AG04450 (cell line): ENCODE measurements at regions not wholly inside any gene's neighbourhood (a gene's known extent, or its start where the extent isn't known, plus 50 kb on each side); places are given as distances from the start of the nearest gene placed in this dataset.

ENCODE experiments used
- CTCF ChIA-PET: fragments of 300-600, 350-600 bp; formaldehyde crosslinking; extraction: SDS; loops from one replicate; lab custom pipeline; 2022; ENCODE audit warnings: antibody characterized with exemption, inconsistent platforms; lab: Charles Lee
- POLR2A ChIA-PET: fragments of 350-600 bp; formaldehyde crosslinking; extraction: SDS; loops from one replicate; lab custom pipeline; 2021; ENCODE audit warnings: antibody characterized with exemption, inconsistent platforms; lab: Yijun Ruan, JAX
- DNase-seq: peaks from one replicate; pipeline ENCODE4 v3.0.0-alpha.2; 2011; ENCODE audit warnings: low read depth, low spot score
- H3K27ac ChIP-seq: one replicate; pipeline ENCODE4 v1.5.1; 2012; ENCODE audit warnings: low read depth, low read length, control low read depth
- H3K27me3 ChIP-seq: one replicate; pipeline ENCODE4 v1.6.0; 2012; ENCODE audit warnings: low read length; ENCODE audit not compliant: control insufficient read depth, insufficient read depth
- H3K4me3 ChIP-seq: 2 replicates; pipeline ENCODE4 v1.5.1; 2011; ENCODE audit warnings: mild to moderate bottlenecking, low read depth, low read length, control low read depth
- H3K9me3 ChIP-seq: 2 replicates; pipeline ENCODE4 v1.5.1; 2012; ENCODE audit warnings: low read length; ENCODE audit not compliant: control insufficient read depth, insufficient read depth
- TF ChIP-seq, protein P1 (sequence below): IDR thresholded peaks from 2 replicates; pipeline ENCODE4 v1.5.1; 2011; ENCODE audit warnings: low read depth, low read length, control low read depth, inconsistent platforms

DNA sequence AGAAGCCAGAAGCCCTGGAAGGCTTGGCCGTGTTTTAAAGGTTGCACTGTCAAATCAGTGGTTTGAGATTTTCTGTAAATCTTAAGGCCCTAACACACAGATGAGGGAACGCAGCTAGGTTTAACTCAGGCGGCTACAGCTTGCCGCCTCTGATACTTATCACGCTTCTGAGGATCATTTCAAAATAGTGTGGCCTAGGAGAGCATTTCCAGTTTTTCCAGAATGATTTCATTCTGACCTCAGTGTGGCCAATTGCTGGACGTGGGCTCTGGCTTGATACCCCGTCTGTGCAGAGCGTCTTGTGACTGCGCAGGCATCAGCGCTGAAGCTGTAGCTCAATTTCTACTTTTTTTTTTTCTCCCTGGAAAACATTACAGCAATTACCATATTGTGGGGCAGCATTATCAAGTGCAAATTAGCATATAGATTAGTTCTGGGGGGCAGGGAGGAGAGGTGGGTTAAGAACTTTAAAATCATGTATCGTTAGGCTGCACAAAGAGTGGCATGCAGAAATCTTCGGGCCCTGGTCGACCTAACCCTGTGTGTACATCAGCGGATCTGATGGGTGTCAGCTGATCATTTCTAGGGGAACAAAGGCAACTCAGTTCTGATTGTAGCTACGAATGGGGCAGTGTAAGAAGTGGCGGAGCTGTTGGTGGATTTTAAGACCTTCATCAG lies 105.0 kb upstream of the EEF1E1 start:
- H3K27ac ChIP-seq: no peak overlapping the region
- no peak for DNase-seq
- no peaks in the 10 kb centered on the region for H3K27me3 ChIP-seq
- TF ChIP-seq, protein P1, sequence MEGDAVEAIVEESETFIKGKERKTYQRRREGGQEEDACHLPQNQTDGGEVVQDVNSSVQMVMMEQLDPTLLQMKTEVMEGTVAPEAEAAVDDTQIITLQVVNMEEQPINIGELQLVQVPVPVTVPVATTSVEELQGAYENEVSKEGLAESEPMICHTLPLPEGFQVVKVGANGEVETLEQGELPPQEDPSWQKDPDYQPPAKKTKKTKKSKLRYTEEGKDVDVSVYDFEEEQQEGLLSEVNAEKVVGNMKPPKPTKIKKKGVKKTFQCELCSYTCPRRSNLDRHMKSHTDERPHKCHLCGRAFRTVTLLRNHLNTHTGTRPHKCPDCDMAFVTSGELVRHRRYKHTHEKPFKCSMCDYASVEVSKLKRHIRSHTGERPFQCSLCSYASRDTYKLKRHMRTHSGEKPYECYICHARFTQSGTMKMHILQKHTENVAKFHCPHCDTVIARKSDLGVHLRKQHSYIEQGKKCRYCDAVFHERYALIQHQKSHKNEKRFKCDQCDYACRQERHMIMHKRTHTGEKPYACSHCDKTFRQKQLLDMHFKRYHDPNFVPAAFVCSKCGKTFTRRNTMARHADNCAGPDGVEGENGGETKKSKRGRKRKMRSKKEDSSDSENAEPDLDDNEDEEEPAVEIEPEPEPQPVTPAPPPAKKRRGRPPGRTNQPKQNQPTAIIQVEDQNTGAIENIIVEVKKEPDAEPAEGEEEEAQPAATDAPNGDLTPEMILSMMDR: no peak
- H3K4me3 ChIP-seq: no peak overlapping the region
- ChIA-PET POLR2A (no interaction called here), CTCF (interaction anchor here (3.2 to 4.9 kb wide), 2 partner anchors 12 to 76 kb away, joined by 14 to 18 read pairs; no protein-coding TSS in a partner anchor)
- H3K9me3 ChIP-seq: no peaks in the 10 kb centered on the region

DNA sequence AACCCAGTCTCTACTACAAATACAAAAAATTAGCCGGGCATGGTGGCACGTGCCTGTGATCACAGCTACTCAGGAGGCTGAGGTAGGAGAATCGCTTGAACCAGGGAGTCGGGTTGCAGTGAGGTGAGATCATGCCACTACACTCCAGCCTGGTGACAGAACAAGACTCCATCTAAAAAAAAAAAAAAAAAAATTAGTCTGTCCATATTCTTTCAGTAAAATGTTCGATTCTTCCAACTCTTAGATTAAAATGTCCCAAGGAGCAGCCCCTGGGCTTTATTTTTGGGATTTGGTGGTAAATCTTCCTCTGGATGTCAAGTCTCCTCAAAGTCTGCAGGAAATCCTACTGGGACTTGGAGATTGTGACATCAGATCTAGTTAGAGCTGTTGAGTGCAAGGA lies 101.0 kb upstream of the EEF1E1 start:
- TF ChIP-seq, protein P1: no peak
- ChIA-PET POLR2A (no interaction called here), CTCF (interaction anchor here (0.6 to 4.2 kb wide), 2 partner anchors 16 to 49 kb away, joined by 7 to 24 read pairs; no protein-coding TSS in a partner anchor)
- H3K27me3 ChIP-seq: no peaks in the 10 kb centered on the region
- no peak for DNase-seq
- H3K27ac ChIP-seq: no peak overlapping the region
- H3K4me3 ChIP-seq: no peak overlapping the region
- no peaks in the 10 kb centered on the region for H3K9me3 ChIP-seq

DNA sequence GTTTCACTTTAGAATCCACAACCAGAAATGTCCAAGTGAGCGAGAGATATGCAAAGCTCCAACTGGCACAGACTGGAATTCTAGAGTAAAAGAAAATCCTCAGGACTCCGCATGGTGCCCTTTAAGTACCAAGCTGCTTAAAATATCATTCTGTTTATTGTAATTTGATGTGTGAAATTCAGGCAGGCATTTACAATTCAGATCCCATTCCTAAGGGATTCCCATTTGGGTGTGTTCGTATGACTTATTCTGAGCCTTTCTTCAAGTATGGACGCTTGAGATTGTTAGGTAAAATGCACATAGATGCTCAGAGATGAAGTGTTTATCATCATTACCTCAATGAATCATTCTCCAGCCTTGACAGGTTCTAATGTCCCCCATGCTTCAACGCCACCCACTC lies 99.3 kb upstream of the EEF1E1 start:
- TF ChIP-seq, protein P1: no peak
- Histone ChIP-seq H3K27me3 (no peaks in the 10 kb centered on the region), H3K9me3 (no peaks in the 10 kb centered on the region), H3K4me3 (no peak overlapping the region), H3K27ac (no peak overlapping the region)
- no peak for DNase-seq
- CTCF ChIA-PET: interaction anchor here (2.5 to 4.2 kb wide), 2 partner anchors 17 to 18 kb away, joined by 11 to 24 read pairs; no protein-coding TSS in a partner anchor
- POLR2A ChIA-PET: no interaction called here

DNA sequence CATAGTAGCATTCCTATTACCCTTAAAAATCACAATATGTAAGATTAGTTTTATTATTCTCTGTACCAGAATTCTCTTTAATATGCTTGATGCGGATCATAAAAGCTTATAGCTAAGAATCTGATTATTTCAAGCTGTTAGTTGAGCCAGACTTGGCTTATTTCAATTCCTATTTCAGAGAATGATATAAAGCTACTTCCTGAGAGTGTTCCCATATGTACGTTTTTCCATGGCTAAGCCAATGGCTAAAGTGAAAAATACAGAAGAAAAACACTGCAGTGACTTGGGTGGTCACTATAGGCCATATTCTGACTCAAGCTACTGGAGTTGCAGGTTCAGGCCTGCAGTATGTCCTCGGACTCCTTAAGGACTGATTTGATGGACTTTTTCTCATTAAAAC lies 97.9 kb upstream of the EEF1E1 start:
- Histone ChIP-seq H3K4me3 (no peak overlapping the region), H3K9me3 (no peaks in the 10 kb centered on the region), H3K27ac (no peak overlapping the region), H3K27me3 (no peaks in the 10 kb centered on the region)
- TF ChIP-seq, protein P1: no peak
- DNase-seq: no peak
- POLR2A ChIA-PET: no interaction called here
- CTCF ChIA-PET: interaction anchor here (2.5 kb wide), 1 partner anchor 18 kb away, joined by 11 read pairs; no protein-coding TSS in a partner anchor

DNA sequence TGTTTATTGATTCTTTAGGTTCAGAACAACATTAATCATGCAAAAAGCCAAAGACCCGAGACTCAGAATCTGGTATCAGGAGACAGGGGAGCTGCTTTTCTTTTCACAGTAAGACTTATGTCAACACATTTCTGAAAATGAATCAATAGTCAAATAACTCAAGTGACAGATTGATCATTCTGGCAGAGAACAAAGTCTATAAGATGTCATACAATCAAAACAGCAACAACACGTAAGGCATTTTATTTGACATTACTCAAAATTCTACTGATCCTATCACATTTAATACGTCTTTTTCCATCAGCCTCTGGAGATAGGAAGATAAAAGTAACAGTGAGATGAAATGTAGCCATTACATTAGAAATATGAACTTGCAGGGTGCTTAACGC lies 93.4 kb upstream of the EEF1E1 start:
- Histone ChIP-seq H3K4me3 (no peak overlapping the region), H3K27ac (no peak overlapping the region), H3K27me3 (no peaks in the 10 kb centered on the region), H3K9me3 (no peaks in the 10 kb centered on the region)
- TF ChIP-seq, protein P1: no peak
- ChIA-PET CTCF (interaction anchor here (4.2 kb wide), 1 partner anchor 23 kb away, joined by 28 read pairs; no protein-coding TSS in a partner anchor), POLR2A (no interaction called here)
- DNase-seq: no peak
